Fibroblast of skin of back (primary cell): ENCODE measurements at regions not wholly inside any gene's neighbourhood (a gene's known extent, or its start where the extent isn't known, plus 50 kb on each side); places are given as distances from the start of the nearest gene placed in this dataset.

Source experiments
- DNase-seq: peaks from one replicate; pipeline ENCODE4 v3.0.0-alpha.2; 2013

- no peak for DNase-seq
Observed at GRCh38 chr4:31294655-31295480, 574.7 kb downstream of the PCDH7 start.

- DNase-seq = no peak
Observed at GRCh38 chr4:31298737-31299136, 578.6 kb downstream of the PCDH7 start.

GRCh38 chr4:31307029-31307428 is 586.9 kb downstream of the PCDH7 start:
- DNase-seq = no peak

- DNase-seq = no peak
Observed at GRCh38 chr4:31324814-31325213, 604.6 kb downstream of the PCDH7 start.

- no peak for DNase-seq
Observed at GRCh38 chr4:31325300-31325699, 605.1 kb downstream of the PCDH7 start.

- no peak for DNase-seq
Observed at GRCh38 chr4:31327031-31327430, 606.9 kb downstream of the PCDH7 start.

- no peak for DNase-seq
Observed at GRCh38 chr4:31328932-31329331, 608.8 kb downstream of the PCDH7 start.

- DNase-seq = no peak
Observed at GRCh38 chr4:31334086-31334910, 614.1 kb downstream of the PCDH7 start.

GRCh38 chr4:31338000-31338399 is 617.8 kb downstream of the PCDH7 start:
- DNase-seq = no peak

- DNase-seq = no peak
Observed at GRCh38 chr4:31341601-31342359, 621.6 kb downstream of the PCDH7 start.

- DNase-seq = no peak
Observed at GRCh38 chr4:31343061-31343460, 622.9 kb downstream of the PCDH7 start.

- DNase-seq = no peak
Observed at GRCh38 chr4:31349907-31350306, 629.7 kb downstream of the PCDH7 start.

- no peak for DNase-seq
Observed at GRCh38 chr4:31351695-31352094, 631.5 kb downstream of the PCDH7 start.

- no peak for DNase-seq
Observed at GRCh38 chr4:31356839-31357238, 636.7 kb downstream of the PCDH7 start.

- DNase-seq = peak; percentile 15
Observed at GRCh38 chr4:31360786-31361185, 640.6 kb downstream of the PCDH7 start.

GRCh38 chr4:31362756-31363155 is 642.6 kb downstream of the PCDH7 start:
- no peak for DNase-seq

GRCh38 chr4:31365006-31365690 is 645.0 kb downstream of the PCDH7 start:
- DNase-seq = peak; percentile 0

- peak; percentile 71 for DNase-seq
Observed at GRCh38 chr4:31366041-31366440, 645.9 kb downstream of the PCDH7 start.

GRCh38 chr4:31370866-31371465 is 650.8 kb downstream of the PCDH7 start:
- peak; percentile 43 for DNase-seq

- DNase-seq = no peak
Observed at GRCh38 chr4:31374256-31374960, 654.2 kb downstream of the PCDH7 start.

- DNase-seq = no peak
Observed at GRCh38 chr4:31375936-31376335, 655.8 kb downstream of the PCDH7 start.
